Left ventricle myocardium inferior (tissue), 1 donor: ENCODE measurements at regions not wholly inside any gene's neighbourhood (a gene's known extent, or its start where the extent isn't known, plus 50 kb on each side); places are given as distances from the start of the nearest gene placed in this dataset.

Source experiments
- DNase-seq: peaks from one replicate; pipeline ENCODE4 v3.0.0-alpha.2; 2020
- H3K27ac ChIP-seq: fragments of 200-600 bp; replicated peaks from 2 replicates; pipeline ENCODE4 v1.8.0; 2021
- H3K27me3 ChIP-seq: fragments of 200-600 bp; 2 replicates; pipeline ENCODE4 v1.8.0; 2021; ENCODE audit warnings: low read depth
- H3K36me3 ChIP-seq: fragments of 200-600 bp; 2 replicates; pipeline ENCODE4 v1.8.0; 2021
- H3K4me1 ChIP-seq: fragments of 200-600 bp; 2 replicates; pipeline ENCODE4 v1.8.0; 2021
- H3K4me3 ChIP-seq: fragments of 200-600 bp; 2 replicates; pipeline ENCODE4 v1.8.0; 2021; ENCODE audit warnings: mild to moderate bottlenecking, moderate library complexity
- H3K9me3 ChIP-seq: fragments of 200-600 bp; replicated peaks from 2 replicates; pipeline ENCODE4 v1.8.0; 2021
- CTCF ChIP-seq: fragments of 200-600 bp; IDR thresholded peaks from 2 replicates; pipeline ENCODE4 v1.8.0; 2021; ENCODE audit warnings: antibody characterized with exemption, mild to moderate bottlenecking, borderline replicate concordance
- intact Hi-C: fragments of 100-400 bp; cut with micrococcal nuclease; formaldehyde crosslinking; loops from one replicate; pipeline ENCODE4 v1.11.0; 2022
- donor health status: DM: no; HTN: yes; CAD: no; lungs with severe emphysema.

- no peak overlapping the region for H3K27ac ChIP-seq
- TF ChIP-seq CTCF, result no peak
- DNase-seq, result no peak
These were observed 430.1 kb upstream of the DAB2 start for GRCh38 chr5:39854771-39855410.

GRCh38 chr5:39850291-39850690, 425.5 kb upstream of the DAB2 start:
- Histone ChIP-seq H3K36me3 (no peaks in the 10 kb centered on the region), H3K4me1 (no peaks in the 10 kb centered on the region), H3K27me3 (peaks cover 6% of the 10 kb centered on the region), H3K4me3 (no peak overlapping the region), H3K9me3 (peaks cover 7% of the 10 kb centered on the region), H3K27ac (no peak overlapping the region)
- no peak for TF ChIP-seq CTCF
- no peak for DNase-seq
- intact Hi-C loops, result no loop called here

More at GRCh38 chr5:39854771-39855410, 430.1 kb upstream of the DAB2 start:
- Histone ChIP-seq H3K36me3 (no peaks in the 10 kb centered on the region), H3K9me3 (no peaks in the 10 kb centered on the region), H3K4me1 (no peaks in the 10 kb centered on the region), H3K27me3 (no peaks in the 10 kb centered on the region), H3K4me3 (no peak overlapping the region)
- intact Hi-C loops, result no loop called here

- H3K4me1 ChIP-seq, result no peaks in the 10 kb centered on the region
- no peak for TF ChIP-seq CTCF
- H3K4me3 ChIP-seq, result no peak overlapping the region
- no peak for DNase-seq
- intact Hi-C loops, result no loop called here
- H3K27ac ChIP-seq, result no peak overlapping the region
- H3K36me3 ChIP-seq, result no peaks in the 10 kb centered on the region
- peaks cover 6% of the 10 kb centered on the region for H3K27me3 ChIP-seq
- peaks cover 11% of the 10 kb centered on the region for H3K9me3 ChIP-seq
These were observed 421.4 kb upstream of the DAB2 start for GRCh38 chr5:39846144-39846543.

GRCh38 chr5:39843767-39844166, 419.0 kb upstream of the DAB2 start:
- intact Hi-C loops, result no loop called here
- Histone ChIP-seq H3K4me3 (no peak overlapping the region), H3K27ac (no peak overlapping the region), H3K36me3 (no peaks in the 10 kb centered on the region), H3K27me3 (peaks cover 6% of the 10 kb centered on the region), H3K4me1 (no peaks in the 10 kb centered on the region), H3K9me3 (peaks cover 31% of the 10 kb centered on the region)
- DNase-seq, result no peak
- no peak for TF ChIP-seq CTCF

- no peaks in the 10 kb centered on the region for H3K36me3 ChIP-seq
- H3K27ac ChIP-seq, result no peak overlapping the region
- H3K9me3 ChIP-seq, result peaks cover 20% of the 10 kb centered on the region
- no peaks in the 10 kb centered on the region for H3K27me3 ChIP-seq
- DNase-seq, result no peak
- no peak overlapping the region for H3K4me3 ChIP-seq
- intact Hi-C loops, result no loop called here
- TF ChIP-seq CTCF, result no peak
- no peaks in the 10 kb centered on the region for H3K4me1 ChIP-seq
These were observed 410.6 kb upstream of the DAB2 start for GRCh38 chr5:39835371-39835770.
